ENCODE measurements at regions not wholly inside any gene's neighbourhood (a gene's known extent, or its start where the extent isn't known, plus 50 kb on each side); places are given as distances from the start of the nearest gene placed in this dataset.

- TF ChIP-seq, protein P1, sequence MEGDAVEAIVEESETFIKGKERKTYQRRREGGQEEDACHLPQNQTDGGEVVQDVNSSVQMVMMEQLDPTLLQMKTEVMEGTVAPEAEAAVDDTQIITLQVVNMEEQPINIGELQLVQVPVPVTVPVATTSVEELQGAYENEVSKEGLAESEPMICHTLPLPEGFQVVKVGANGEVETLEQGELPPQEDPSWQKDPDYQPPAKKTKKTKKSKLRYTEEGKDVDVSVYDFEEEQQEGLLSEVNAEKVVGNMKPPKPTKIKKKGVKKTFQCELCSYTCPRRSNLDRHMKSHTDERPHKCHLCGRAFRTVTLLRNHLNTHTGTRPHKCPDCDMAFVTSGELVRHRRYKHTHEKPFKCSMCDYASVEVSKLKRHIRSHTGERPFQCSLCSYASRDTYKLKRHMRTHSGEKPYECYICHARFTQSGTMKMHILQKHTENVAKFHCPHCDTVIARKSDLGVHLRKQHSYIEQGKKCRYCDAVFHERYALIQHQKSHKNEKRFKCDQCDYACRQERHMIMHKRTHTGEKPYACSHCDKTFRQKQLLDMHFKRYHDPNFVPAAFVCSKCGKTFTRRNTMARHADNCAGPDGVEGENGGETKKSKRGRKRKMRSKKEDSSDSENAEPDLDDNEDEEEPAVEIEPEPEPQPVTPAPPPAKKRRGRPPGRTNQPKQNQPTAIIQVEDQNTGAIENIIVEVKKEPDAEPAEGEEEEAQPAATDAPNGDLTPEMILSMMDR (IDR thresholded peaks at IDR 0.05) = no peak
- TF ChIP-seq POLR2A (IDR thresholded peaks at IDR 0.05) = no peak
Observed at GRCh38 chr3:13227315-13228165, 154.3 kb upstream of the IQSEC1 start.
